WI38 (cell line): ENCODE measurements at regions not wholly inside any gene's neighbourhood (a gene's known extent, or its start where the extent isn't known, plus 50 kb on each side); places are given as distances from the start of the nearest gene placed in this dataset.

Experiments used
- H3K4me3 ChIP-seq: 2 replicates; pipeline ENCODE4 v1.5.1; 2011; ENCODE audit warnings: low read depth, mild to moderate bottlenecking, control low read depth, low read length
- TF ChIP-seq, protein P1 (sequence below): IDR thresholded peaks from 2 replicates; pipeline ENCODE4 v1.5.1; 2012; ENCODE audit warnings: low read depth, mild to moderate bottlenecking, control low read depth, low read length

DNA sequence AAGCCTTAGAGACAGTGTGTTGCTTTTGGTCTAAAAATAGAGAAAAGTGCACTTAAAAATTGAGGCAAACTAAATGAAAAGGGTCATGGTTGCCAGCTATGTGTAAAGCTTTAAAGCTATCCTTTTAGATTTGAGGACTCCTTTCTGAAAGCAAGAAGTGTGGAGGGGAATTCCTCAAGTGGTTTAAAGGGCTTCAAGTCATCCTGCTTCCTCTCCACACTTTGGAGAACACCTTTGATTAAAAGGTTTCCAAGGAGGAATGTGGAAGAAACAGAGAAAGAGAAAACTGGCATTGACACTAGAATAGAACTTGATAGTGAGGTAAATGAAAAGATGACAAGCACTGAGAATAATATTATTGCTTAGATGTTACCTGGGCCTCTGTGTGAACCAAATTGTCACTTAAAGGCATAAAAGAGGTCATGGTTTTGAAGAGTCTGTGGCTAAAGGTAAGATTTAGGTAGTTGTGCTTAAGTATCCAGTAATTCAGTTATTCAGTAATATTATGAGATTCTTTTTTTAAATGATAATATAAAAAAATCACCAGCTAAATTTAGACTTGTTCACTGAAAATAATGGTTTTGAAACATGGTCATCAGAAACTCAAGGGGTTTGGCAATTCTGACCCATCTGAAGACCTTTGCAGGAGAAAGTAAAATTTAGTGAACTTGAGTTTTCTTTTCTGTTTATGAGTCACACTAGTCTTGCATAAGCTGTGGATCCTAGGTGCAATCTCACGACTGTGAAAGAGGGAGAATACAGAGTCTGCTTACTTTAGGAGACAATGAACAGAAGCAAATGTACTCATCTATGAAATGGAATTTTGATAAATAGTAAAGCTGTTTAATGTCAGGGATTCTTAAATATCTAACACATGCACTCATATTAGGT is 466.0 kb downstream of the KIF20B start:
- TF ChIP-seq, protein P1, sequence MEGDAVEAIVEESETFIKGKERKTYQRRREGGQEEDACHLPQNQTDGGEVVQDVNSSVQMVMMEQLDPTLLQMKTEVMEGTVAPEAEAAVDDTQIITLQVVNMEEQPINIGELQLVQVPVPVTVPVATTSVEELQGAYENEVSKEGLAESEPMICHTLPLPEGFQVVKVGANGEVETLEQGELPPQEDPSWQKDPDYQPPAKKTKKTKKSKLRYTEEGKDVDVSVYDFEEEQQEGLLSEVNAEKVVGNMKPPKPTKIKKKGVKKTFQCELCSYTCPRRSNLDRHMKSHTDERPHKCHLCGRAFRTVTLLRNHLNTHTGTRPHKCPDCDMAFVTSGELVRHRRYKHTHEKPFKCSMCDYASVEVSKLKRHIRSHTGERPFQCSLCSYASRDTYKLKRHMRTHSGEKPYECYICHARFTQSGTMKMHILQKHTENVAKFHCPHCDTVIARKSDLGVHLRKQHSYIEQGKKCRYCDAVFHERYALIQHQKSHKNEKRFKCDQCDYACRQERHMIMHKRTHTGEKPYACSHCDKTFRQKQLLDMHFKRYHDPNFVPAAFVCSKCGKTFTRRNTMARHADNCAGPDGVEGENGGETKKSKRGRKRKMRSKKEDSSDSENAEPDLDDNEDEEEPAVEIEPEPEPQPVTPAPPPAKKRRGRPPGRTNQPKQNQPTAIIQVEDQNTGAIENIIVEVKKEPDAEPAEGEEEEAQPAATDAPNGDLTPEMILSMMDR = no peak
- H3K4me3 ChIP-seq = no peak overlapping the region

DNA sequence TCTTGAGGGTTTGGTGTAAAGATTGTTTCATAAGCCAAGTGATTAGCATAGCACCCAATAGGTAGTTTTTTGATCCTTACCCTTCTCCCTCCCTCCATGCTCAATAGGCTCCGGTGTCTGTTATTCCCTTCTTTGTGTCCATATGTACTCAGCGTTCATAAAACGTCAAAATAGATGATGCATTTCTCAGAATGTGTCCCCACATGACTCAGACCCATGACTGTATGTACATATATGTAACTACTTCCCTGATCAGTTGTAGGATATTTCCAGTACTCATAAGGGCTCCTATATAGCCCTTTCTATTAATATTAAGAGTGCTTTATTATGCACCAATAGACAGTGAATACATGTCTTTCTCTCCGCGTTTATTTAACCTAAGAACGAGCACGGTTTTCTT is 466.9 kb downstream of the KIF20B start:
- TF ChIP-seq, protein P1 = no peak

DNA sequence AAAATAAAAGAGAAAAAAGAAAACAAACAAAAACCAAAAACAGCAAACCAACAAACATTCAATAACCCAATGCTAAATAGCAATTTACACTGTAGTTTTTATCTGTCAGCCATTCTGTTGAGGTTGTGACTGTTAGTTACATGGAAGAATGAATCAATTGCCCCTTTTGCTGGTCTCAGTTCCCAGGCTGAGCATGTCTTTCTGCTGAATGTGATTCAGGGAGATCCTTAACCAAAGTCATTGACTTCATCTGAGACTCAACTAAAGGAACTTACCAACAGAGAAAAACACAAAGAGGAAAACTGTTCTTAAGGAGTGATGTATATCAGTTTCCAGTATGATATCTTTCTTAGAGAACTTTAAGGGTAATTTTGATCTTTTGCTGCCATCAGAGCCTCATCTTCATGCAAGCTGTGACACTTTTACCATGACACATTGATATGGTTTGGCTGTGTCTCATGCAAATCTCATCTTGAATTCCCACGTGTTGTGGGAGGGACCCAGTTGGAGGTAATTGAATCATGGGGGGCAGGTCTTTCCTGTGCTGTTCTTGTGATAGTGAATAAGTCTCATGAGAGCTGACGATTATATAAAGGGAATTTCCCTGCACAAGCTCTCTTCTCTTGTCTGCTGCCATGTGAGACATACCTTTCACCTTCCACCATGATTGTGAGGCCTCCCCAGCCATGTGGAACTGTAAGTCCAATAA is 469.8 kb downstream of the KIF20B start:
- H3K4me3 ChIP-seq = no peak overlapping the region
- TF ChIP-seq, protein P1 = no peak

More for the DNA sequence above, 466.9 kb downstream of the KIF20B start:
- no peak overlapping the region for H3K4me3 ChIP-seq

DNA sequence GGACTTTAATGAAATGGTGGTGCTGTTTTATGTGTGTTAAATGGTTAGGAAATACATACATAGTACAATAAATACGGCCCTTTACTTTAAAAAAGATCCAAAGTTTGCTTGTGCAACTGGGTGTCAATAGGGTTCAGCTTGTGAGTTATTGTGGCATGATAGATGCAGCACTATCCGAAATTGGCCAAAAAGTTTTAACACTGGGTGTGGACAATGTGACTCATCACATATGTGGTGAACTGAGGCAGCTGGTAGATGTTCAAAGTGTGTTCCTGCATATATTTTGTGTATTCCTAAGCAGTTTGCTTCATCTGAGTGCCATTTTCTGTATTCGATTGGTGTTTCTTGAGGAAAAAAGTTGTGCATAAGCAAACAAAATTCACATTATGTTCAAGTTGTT is 473.1 kb downstream of the KIF20B start:
- H3K4me3 ChIP-seq = no peak overlapping the region

DNA sequence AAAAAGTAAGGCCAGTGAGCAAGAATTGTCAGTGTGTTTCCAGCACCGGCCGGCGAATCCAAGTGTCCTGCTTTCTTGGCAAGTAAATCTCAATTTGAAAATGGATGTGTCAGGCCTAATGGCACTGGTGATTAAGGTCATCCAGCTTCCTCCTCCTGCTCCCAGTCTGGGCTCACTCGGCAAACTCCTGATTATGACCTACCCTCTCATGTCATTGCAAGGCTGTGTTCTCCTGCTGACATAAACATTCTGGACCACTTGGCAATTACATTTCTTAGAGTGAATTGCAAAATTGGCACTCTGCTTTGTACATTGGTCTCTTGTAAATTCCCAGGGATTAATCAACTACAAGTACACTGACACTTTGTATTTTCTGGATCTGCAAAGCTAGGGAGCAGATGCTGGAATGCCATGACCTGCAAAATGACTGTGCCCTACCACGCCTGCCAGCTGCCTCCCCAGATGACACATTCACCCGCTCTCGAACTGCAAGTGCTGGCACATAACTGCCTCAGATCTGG is 473.8 kb downstream of the KIF20B start:
- no peak overlapping the region for H3K4me3 ChIP-seq
- TF ChIP-seq, protein P1 = no peak

More for the DNA sequence above, 473.1 kb downstream of the KIF20B start:
- TF ChIP-seq, protein P1 = no peak

DNA sequence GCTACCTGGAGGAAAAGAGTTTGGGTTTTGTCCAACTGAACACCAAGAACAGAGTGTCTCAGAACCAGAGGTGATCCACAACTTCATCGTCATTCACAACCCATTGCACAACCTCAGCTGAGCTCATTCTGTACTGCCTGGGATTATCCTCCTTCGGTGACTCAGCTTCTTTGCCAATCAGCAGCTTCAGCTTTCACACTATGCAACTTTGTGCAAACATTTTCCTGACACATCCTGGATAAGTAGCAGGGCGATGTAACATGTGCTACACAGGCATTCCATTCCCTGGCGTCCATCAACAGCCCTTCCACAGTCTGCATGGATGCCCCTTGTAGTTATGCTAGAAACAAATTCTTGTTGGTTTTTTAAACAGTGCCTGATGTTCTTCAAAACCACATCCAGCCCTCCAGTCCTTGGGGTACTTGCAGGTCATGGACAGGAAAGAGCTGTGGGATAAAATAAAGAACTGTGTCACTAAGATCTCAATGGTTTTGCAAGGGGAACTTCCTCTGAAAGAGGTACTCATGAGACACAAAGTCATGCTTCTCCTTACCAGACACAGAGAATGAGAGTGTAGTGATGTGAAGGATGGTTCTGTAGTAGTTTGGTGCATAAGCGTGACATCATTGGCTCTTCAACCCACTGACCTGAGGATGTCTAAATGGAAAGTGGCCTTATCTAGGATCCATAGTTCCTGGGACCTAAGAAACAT is 478.5 kb downstream of the KIF20B start:
- TF ChIP-seq, protein P1 = no peak
- no peak overlapping the region for H3K4me3 ChIP-seq
